ENCODE measurements at regions not wholly inside any gene's neighbourhood (a gene's known extent, or its start where the extent isn't known, plus 50 kb on each side); places are given as distances from the start of the nearest gene placed in this dataset.

GRCh38 chr3:194212161-194212844 is 76.4 kb downstream of the HES1 start:
- TF ChIP-seq CTCF (IDR thresholded peaks at IDR 0.05) (no peak), POLR2A (IDR thresholded peaks at IDR 0.05) (no peak)
